Stomach (tissue), 8 donors: ENCODE measurements at regions not wholly inside any gene's neighbourhood (a gene's known extent, or its start where the extent isn't known, plus 50 kb on each side); places are given as distances from the start of the nearest gene placed in this dataset.
"Not testable (repeated sequence)": the region's sequence is repeated elsewhere in the genome, so short reads cannot be mapped to it uniquely, and the experiment has no call there.

ENCODE experiments used
- DNase-seq, 2 donors: peaks; one replicate each; pipeline versions ENCODE4 v3.0.0 to v3.0.0-alpha.2; 2013 to 2019
- H3K27ac ChIP-seq, 5 donors: fragments of 200-600 bp in 4 of 5; sonication (generic) in 4 of 5; one replicate each; pipeline ENCODE4 v1.5.1; 2013 to 2019; ENCODE audit warnings: mild to moderate bottlenecking in 1 of 5, moderate library complexity in 1 of 5
- H3K27me3 ChIP-seq, 3 donors: fragments of 200-600 bp; sonication (generic); one replicate each; pipeline ENCODE4 v1.5.1; 2017 to 2019; ENCODE audit warnings: mixed run types in 1 of 3
- H3K36me3 ChIP-seq, 4 donors: fragments of 200-600 bp; sonication (generic); 1 replicate in 3 of 4; 2 replicates in 1 of 4; pipeline ENCODE4 v1.5.1; 2016 to 2019
- H3K4me1 ChIP-seq, 4 donors: fragments of 200-600 bp; sonication (generic); one replicate each; pipeline ENCODE4 v1.5.1; 2016 to 2019
- H3K4me3 ChIP-seq, 4 donors: fragments of 200-600 bp; sonication (generic) in 3 of 4; one replicate each; pipeline ENCODE4 v1.5.1; 2016 to 2019; ENCODE audit warnings: mild to moderate bottlenecking in 1 of 4
- H3K9me3 ChIP-seq, 4 donors: fragments of 200-600 bp; sonication (generic); one replicate each; pipeline ENCODE4 v1.5.1; 2016 to 2019
- CTCF ChIP-seq, 7 experiments: fragments of 450-650 bp in 4 of 7; fragments of 200-600 bp in 3 of 7; sonication (generic) in 3 of 7; IDR thresholded peaks; one replicate each; pipeline ENCODE4 v1.5.1; 2016 to 2019; ENCODE audit warnings: antibody characterized with exemption in 7 of 7, control low read depth in 2 of 7, mild to moderate bottlenecking in 1 of 7
- EP300 ChIP-seq: sonication (generic); formaldehyde crosslinking; IDR thresholded peaks from one replicate; pipeline ENCODE4 v1.6.1; 2017; ENCODE audit warnings: antibody characterized with exemption
- POLR2A ChIP-seq, 4 donors: fragments of 450-650 bp; IDR thresholded peaks; one replicate each; pipeline ENCODE4 v1.6.1; 2016; ENCODE audit warnings: antibody characterized with exemption in 4 of 4, control low read depth in 2 of 4, mild to moderate bottlenecking in 1 of 4, moderate library complexity in 1 of 4
- POLR2AphosphoS5 ChIP-seq, 3 donors: sonication (generic); formaldehyde crosslinking; IDR thresholded peaks; one replicate each; pipeline ENCODE4 v1.6.1; 2016; ENCODE audit warnings: antibody characterized with exemption in 3 of 3
- WGBS, 5 donors: extraction: QIAGEN DNeasy Blood & Tissue Kit in 3 of 5; methylation state at CpG; one replicate each; pipeline versions ENCODE4 v1.1.5 to v1.1.7; 2013 to 2018; 5-methylcytosine and 5-hydroxymethylcytosine counted together
- intact Hi-C: fragments of 100-400 bp; cut with DNase I; formaldehyde crosslinking; loops from one replicate; pipeline ENCODE4 v1.15.1; 2023; ENCODE audit warnings: low total_unique reads
- donor health status: healthy with polysubstance abuse.
- donor health status: Bipolar disorder and iron deficiency.
- donor health status: healthy.

- Histone ChIP-seq H3K4me1 (no peaks in the 10 kb centered on the region), H3K4me3 (no peak overlapping the region), H3K36me3 (no peaks in the 10 kb centered on the region), H3K27ac (no peak overlapping the region), H3K27me3 (no peaks in the 10 kb centered on the region), H3K9me3 (peaks cover 0 to 5% (median 0%) of the 10 kb centered on the region in 4 donors)
- no peak for TF ChIP-seq CTCF (IDR thresholded peaks at IDR 0.05)
- TF ChIP-seq POLR2A (IDR thresholded peaks at IDR 0.05), result no peak
- TF ChIP-seq POLR2AphosphoS5 (IDR thresholded peaks at IDR 0.05), result no peak
- TF ChIP-seq EP300, result no peak
- no peak for DNase-seq
- WGBS, 5 donors, result 61 to 82% (median 73%) methylated on average over 4 of the region's 4 CpGs
- intact Hi-C loops, result no loop called here
These were observed 132.6 kb downstream of the ANAPC4 start for GRCh38 chr4:25509646-25510045.

- 92 to 95% (median 93%) methylated on average over 10 of the region's 10 CpGs for WGBS, 5 donors
- H3K27me3 ChIP-seq, DNase-seq, H3K4me3 ChIP-seq, H3K9me3 ChIP-seq, H3K4me1 ChIP-seq, intact Hi-C loops, H3K36me3 ChIP-seq, H3K27ac ChIP-seq: not testable (repeated sequence)
These were observed 134.8 kb downstream of the ANAPC4 start for GRCh38 chr4:25511823-25512222.

- no peaks in the 10 kb centered on the region for H3K36me3 ChIP-seq
- no peaks in the 10 kb centered on the region for H3K27me3 ChIP-seq
- WGBS, 5 donors, result 86 to 93% (median 90%) methylated on average over 4 of the region's 4 CpGs
- no peaks in the 10 kb centered on the region for H3K9me3 ChIP-seq
- no peaks in the 10 kb centered on the region for H3K4me1 ChIP-seq
- no peak overlapping the region for H3K4me3 ChIP-seq
- TF ChIP-seq POLR2AphosphoS5 (IDR thresholded peaks at IDR 0.05), result no peak
- no peak for TF ChIP-seq POLR2A (IDR thresholded peaks at IDR 0.05)
- TF ChIP-seq CTCF (IDR thresholded peaks at IDR 0.05), result no peak
- TF ChIP-seq EP300, result no peak
- intact Hi-C loops, result no loop called here
- DNase-seq, result no peak
- H3K27ac ChIP-seq, result no peak overlapping the region
These were observed 136.8 kb downstream of the ANAPC4 start for GRCh38 chr4:25513814-25514213.

- 49 to 76% (median 57%) methylated on average over 4 of the region's 4 CpGs for WGBS, 5 donors
- DNase-seq, result no peak
- intact Hi-C loops, result no loop called here
- H3K4me3 ChIP-seq, result no peak overlapping the region
- TF ChIP-seq CTCF (IDR thresholded peaks at IDR 0.05), result no peak
- no peak for TF ChIP-seq POLR2A (IDR thresholded peaks at IDR 0.05)
- peak in 1 of 3 donors; percentile 54 for TF ChIP-seq POLR2AphosphoS5 (IDR thresholded peaks at IDR 0.05)
- TF ChIP-seq EP300, result no peak
- no peak overlapping the region for H3K27ac ChIP-seq
- H3K9me3 ChIP-seq, result no peaks in the 10 kb centered on the region
- H3K4me1 ChIP-seq, result peaks cover 0 to 10% (median 5%) of the 10 kb centered on the region in 4 donors
- H3K36me3 ChIP-seq, result no peaks in the 10 kb centered on the region
- no peaks in the 10 kb centered on the region for H3K27me3 ChIP-seq
These were observed 132.2 kb upstream of the SLC34A2 start for GRCh38 chr4:25523405-25523804.

- Histone ChIP-seq H3K36me3 (no peaks in the 10 kb centered on the region), H3K27ac (peak overlapping the region in 2 of 5 donors; percentile 7 to 20), H3K27me3 (no peaks in the 10 kb centered on the region), H3K4me3 (no peak overlapping the region), H3K9me3 (no peaks in the 10 kb centered on the region), H3K4me1 (peaks cover 0 to 10% (median 5%) of the 10 kb centered on the region in 4 donors)
- intact Hi-C loops, result no loop called here
- DNase-seq, result no peak
- WGBS, 5 donors, result 19 to 50% (median 33%) methylated on average over 2 of the region's 2 CpGs
- no peak for TF ChIP-seq EP300
- TF ChIP-seq POLR2A (IDR thresholded peaks at IDR 0.05), result no peak
- TF ChIP-seq CTCF (IDR thresholded peaks at IDR 0.05), result no peak
- no peak for TF ChIP-seq POLR2AphosphoS5 (IDR thresholded peaks at IDR 0.05)
These were observed 131.0 kb upstream of the SLC34A2 start for GRCh38 chr4:25524663-25525062.
